SK-N-SH (cell line): ENCODE measurements at regions not wholly inside any gene's neighbourhood (a gene's known extent, or its start where the extent isn't known, plus 50 kb on each side); places are given as distances from the start of the nearest gene placed in this dataset.

Source experiments
- CTCF ChIA-PET: fragments of 300-600, 350-600 bp; formaldehyde crosslinking; extraction: SDS; loops from one replicate; lab custom pipeline; 2021; lab: Yijun Ruan, JAX
- POLR2A ChIA-PET: fragments of 350-600 bp; sonication (Branson Sonifier 250); formaldehyde crosslinking; extraction: SDS; loops from one replicate; lab custom pipeline; 2020; ENCODE audit warnings: antibody characterized with exemption, inconsistent platforms; lab: Yijun Ruan, JAX
- DNase-seq: peaks from one replicate; pipeline ENCODE4 v3.0.0; 2012
- H2AFZ ChIP-seq: fragments of 200-600 bp; sonication (generic); 2 replicates; pipeline ENCODE4 v1.8.1; 2016; ENCODE audit warnings: antibody characterized with exemption, mild to moderate bottlenecking, low read depth
- H3F3A ChIP-seq: fragments of 200-600 bp; sonication (generic); replicated peaks from 2 replicates; pipeline ENCODE3; 2016; ENCODE audit warnings: antibody characterized with exemption, mild to moderate bottlenecking; ENCODE audit not compliant: insufficient read depth
- H3K27ac ChIP-seq, 2 experiments: fragments of 200-500 bp in 1 of 2; fragments of 200-600 bp in 1 of 2; sonication (Bioruptor generic) in 1 of 2; sonication (generic), shearing (Covaris generic) in 1 of 2; 2 replicates each; pipeline versions ENCODE4 v1.5.1 to v1.6.1; 2014 to 2016; ENCODE audit warnings: low read depth in 2 of 2, inconsistent platforms in 1 of 2, low read length in 1 of 2, mild to moderate bottlenecking in 1 of 2, mixed read lengths in 1 of 2
- H3K27me3 ChIP-seq: fragments of 200-600 bp; sonication (generic), shearing (Covaris generic); 2 replicates; pipeline ENCODE4 v1.6.1; 2016; ENCODE audit warnings: mixed run types; ENCODE audit not compliant: insufficient read depth
- H3K36me3 ChIP-seq, 2 experiments: fragments of 200-500 bp in 1 of 2; fragments of 200-600 bp in 1 of 2; sonication (Bioruptor generic) in 1 of 2; sonication (generic) in 1 of 2; replicated peaks in 1 of 2; 2 replicates each; pipeline versions ENCODE3 to v1.5.1; 2014 to 2016; ENCODE audit warnings: low read length in 1 of 2, mild to moderate bottlenecking in 1 of 2; ENCODE audit not compliant: insufficient read depth in 2 of 2, control insufficient read depth in 1 of 2
- H3K4me1 ChIP-seq, 2 experiments: fragments of 200-500 bp in 1 of 2; fragments of 200-600 bp in 1 of 2; sonication (Bioruptor generic) in 1 of 2; sonication (generic), shearing (Covaris generic) in 1 of 2; 2 replicates each; pipeline versions ENCODE4 v1.5.1 to v1.6.1; 2014 to 2016; ENCODE audit warnings: low read depth in 1 of 2, low read length in 1 of 2, mixed run types in 1 of 2; ENCODE audit not compliant: insufficient read depth in 2 of 2, control insufficient read depth in 1 of 2
- H3K4me2 ChIP-seq: fragments of 200-600 bp; sonication (generic), shearing (Covaris generic); 2 replicates; pipeline ENCODE4 v1.6.1; 2017; ENCODE audit warnings: mixed run types
- H3K4me3 ChIP-seq, 2 experiments: fragments of 200-500 bp in 1 of 2; fragments of 200-600 bp in 1 of 2; sonication (Bioruptor generic) in 1 of 2; sonication (generic), shearing (Covaris generic) in 1 of 2; 2 replicates each; pipeline versions ENCODE4 v1.5.1 to v1.8.1; 2014 to 2016; ENCODE audit warnings: low read depth in 2 of 2, inconsistent platforms in 1 of 2, low read length in 1 of 2, mild to moderate bottlenecking in 1 of 2, mixed read lengths in 1 of 2, moderate library complexity in 1 of 2
- H3K79me2 ChIP-seq: fragments of 200-600 bp; sonication (generic); 2 replicates; pipeline ENCODE4 v1.8.1; 2017; ENCODE audit warnings: mild to moderate bottlenecking; ENCODE audit not compliant: insufficient read depth
- H3K9ac ChIP-seq: fragments of 200-600 bp; sonication (generic); 2 replicates; pipeline ENCODE4 v1.6.1; 2017; ENCODE audit warnings: mixed run types
- H3K9me2 ChIP-seq: fragments of 200-600 bp; sonication (generic); 2 replicates; pipeline ENCODE4 v1.6.1; 2017; ENCODE audit warnings: mixed run types
- H3K9me3 ChIP-seq: fragments of 200-600 bp; sonication (generic); 2 replicates; pipeline ENCODE4 v1.6.1; 2017; ENCODE audit warnings: mixed run types, mild to moderate bottlenecking, moderate library complexity
- H4K20me1 ChIP-seq: fragments of 200-600 bp; sonication (generic); 2 replicates; pipeline ENCODE4 v1.6.1; 2017; ENCODE audit warnings: mild to moderate bottlenecking, mixed run types; ENCODE audit not compliant: insufficient read depth
- ELF1 ChIP-seq: IDR thresholded peaks from 2 replicates; pipeline ENCODE4 v1.4.0; 2012
- EP300 ChIP-seq, 2 experiments: IDR thresholded peaks; 2 replicates each; pipeline versions ENCODE4 v1.4.0 to v1.6.1; 2012; ENCODE audit warnings: borderline replicate concordance in 1 of 2, low read depth in 1 of 2, low read length in 1 of 2
- FOXJ3 ChIP-seq: sonication (generic); formaldehyde crosslinking; IDR thresholded peaks from 2 replicates; pipeline ENCODE4 v1.5.1; 2020; ENCODE audit warnings: mild to moderate bottlenecking, missing genetic modification reagents
- IRF3 ChIP-seq: fragments of 150-350 bp; IDR thresholded peaks from 2 replicates; pipeline ENCODE4 v1.6.1; 2016; ENCODE audit warnings: mild to moderate bottlenecking, low read depth, low read length
- JUND ChIP-seq: IDR thresholded peaks from 2 replicates; pipeline ENCODE4 v1.4.0; 2012
- POLR2AphosphoS5 ChIP-seq: IDR thresholded peaks from 2 replicates; pipeline ENCODE4 v1.6.1; 2012; ENCODE audit warnings: low read depth, low read length
- RCOR1 ChIP-seq: fragments of 150-350 bp; IDR thresholded peaks from 2 replicates; pipeline ENCODE4 v1.6.1; 2017; ENCODE audit warnings: antibody characterized with exemption, low read length
- SIN3A ChIP-seq: IDR thresholded peaks from 2 replicates; pipeline ENCODE4 v1.6.1; 2012; ENCODE audit warnings: low read depth, mild to moderate bottlenecking, low read length, moderate library complexity, borderline replicate concordance
- SMC3 ChIP-seq: IDR thresholded peaks from 2 replicates; pipeline ENCODE4 v1.6.1; 2012; ENCODE audit warnings: low read depth, low read length, improper control_type of control experiment
- USF1 ChIP-seq: IDR thresholded peaks from 2 replicates; pipeline ENCODE4 v1.4.0; 2012; ENCODE audit warnings: low read depth, borderline replicate concordance
- YY1 ChIP-seq: IDR thresholded peaks from 2 replicates; pipeline ENCODE4 v1.4.0; 2012; ENCODE audit warnings: low read depth, mild to moderate bottlenecking
- ZBTB33 ChIP-seq: IDR thresholded peaks from 2 replicates; pipeline ENCODE4 v1.4.0; 2012; ENCODE audit warnings: low read depth, borderline replicate concordance
- WGBS: methylation state at CpG from one replicate; pipeline ENCODE4 v1.1.6; 2017; ENCODE audit warnings: low lambda C conversion rate; 5-methylcytosine and 5-hydroxymethylcytosine counted together
- TF ChIP-seq, protein P1 (sequence below): IDR thresholded peaks from 2 replicates; pipeline ENCODE4; 2012
- TF ChIP-seq, protein P2 (sequence below): IDR thresholded peaks from 2 replicates; pipeline ENCODE4 v1.4.0; 2012; ENCODE audit warnings: low read depth
- TF ChIP-seq, protein P3 (sequence below): IDR thresholded peaks from 2 replicates; pipeline ENCODE4 v1.6.1; 2012; ENCODE audit warnings: mild to moderate bottlenecking, low read depth, low read length, moderate library complexity

DNA sequence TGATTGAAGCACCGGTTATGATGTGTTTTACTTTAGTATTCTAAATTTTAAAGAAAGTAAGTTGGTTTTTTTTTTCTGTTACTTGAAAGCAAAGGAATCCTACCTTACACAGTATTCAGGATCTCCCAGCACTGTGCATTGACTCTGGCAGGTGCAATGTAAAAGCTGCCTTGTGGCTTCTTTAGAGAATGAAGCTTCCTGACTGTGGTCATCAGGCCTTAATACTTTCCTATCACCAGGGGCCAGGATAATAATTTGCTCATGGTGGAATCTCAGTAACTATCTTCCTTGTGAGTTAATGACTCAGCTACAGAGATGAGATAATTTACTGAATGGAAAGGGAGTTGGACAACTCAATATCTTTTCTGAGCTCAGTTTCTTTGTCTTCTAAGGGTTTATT, 435.5 kb upstream of the ZNF608 start:
- H4K20me1 ChIP-seq = no peaks in the 10 kb centered on the region
- POLR2A ChIA-PET = no interaction called here
- no peak overlapping the region for H3K9ac ChIP-seq
- no peaks in the 10 kb centered on the region for H3K79me2 ChIP-seq
- no peaks in the 10 kb centered on the region for H3K9me2 ChIP-seq
- H3K4me1 ChIP-seq = peaks cover 0 to 10% of the 10 kb centered on the region in 2 experiments; a peak in 2 of 4 replicates
- 90% methylated on average over 1 of the region's 1 CpG for WGBS
- H3K9me3 ChIP-seq = no peaks in the 10 kb centered on the region
- no peaks in the 10 kb centered on the region for H3K27me3 ChIP-seq
- CTCF ChIA-PET = interaction anchor here (1.5 kb wide), 1 partner anchor 45 kb away, joined by 4 read pairs; no protein-coding TSS in a partner anchor
- H3K4me2 ChIP-seq = no peak overlapping the region
- no peak for DNase-seq
- H3K4me3 ChIP-seq = no peak overlapping the region
- H3K36me3 ChIP-seq = no peaks in the 10 kb centered on the region
- TF ChIP-seq IRF3 (no peak), USF1 (no peak)
- TF ChIP-seq, protein P1, sequence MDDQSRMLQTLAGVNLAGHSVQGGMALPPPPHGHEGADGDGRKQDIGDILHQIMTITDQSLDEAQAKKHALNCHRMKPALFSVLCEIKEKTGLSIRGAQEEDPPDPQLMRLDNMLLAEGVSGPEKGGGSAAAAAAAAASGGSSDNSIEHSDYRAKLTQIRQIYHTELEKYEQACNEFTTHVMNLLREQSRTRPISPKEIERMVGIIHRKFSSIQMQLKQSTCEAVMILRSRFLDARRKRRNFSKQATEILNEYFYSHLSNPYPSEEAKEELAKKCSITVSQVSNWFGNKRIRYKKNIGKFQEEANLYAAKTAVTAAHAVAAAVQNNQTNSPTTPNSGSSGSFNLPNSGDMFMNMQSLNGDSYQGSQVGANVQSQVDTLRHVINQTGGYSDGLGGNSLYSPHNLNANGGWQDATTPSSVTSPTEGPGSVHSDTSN = no peak
- TF ChIP-seq, protein P2, sequence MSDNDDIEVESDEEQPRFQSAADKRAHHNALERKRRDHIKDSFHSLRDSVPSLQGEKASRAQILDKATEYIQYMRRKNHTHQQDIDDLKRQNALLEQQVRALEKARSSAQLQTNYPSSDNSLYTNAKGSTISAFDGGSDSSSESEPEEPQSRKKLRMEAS = no peak
- H2AFZ ChIP-seq = no peak overlapping the region
- no peak overlapping the region for H3K27ac ChIP-seq
- H3F3A ChIP-seq = no peaks in the 10 kb centered on the region

- H3K4me2 ChIP-seq = no peak overlapping the region
- H3K4me1 ChIP-seq = peaks cover 0 to 13% of the 10 kb centered on the region in 2 experiments; a peak in 2 of 4 replicates
- no peak for DNase-seq
- CTCF ChIA-PET = no interaction called here
- no peak overlapping the region for H3K27ac ChIP-seq
- H2AFZ ChIP-seq = no peak overlapping the region
- H3K27me3 ChIP-seq = no peaks in the 10 kb centered on the region
- POLR2A ChIA-PET = no interaction called here
- no peaks in the 10 kb centered on the region for H3K9me2 ChIP-seq
- H3K9me3 ChIP-seq = no peaks in the 10 kb centered on the region
- H3K79me2 ChIP-seq = no peaks in the 10 kb centered on the region
- WGBS = no CpG with 5 or more reads among the region's 1 CpG
- no peaks in the 10 kb centered on the region for H3F3A ChIP-seq
- no peak overlapping the region for H3K4me3 ChIP-seq
- H3K36me3 ChIP-seq = no peaks in the 10 kb centered on the region
- no peak overlapping the region for H3K9ac ChIP-seq
- H4K20me1 ChIP-seq = no peaks in the 10 kb centered on the region
- TF ChIP-seq IRF3 (no peak), EP300 (IDR thresholded peaks at IDR 0.05; ENCODE audit: borderline replicate concordance in 1 of 2, low read depth in 1 of 2, low read length in 1 of 2) (no peak), ZBTB33 (no peak), SIN3A (no peak), SMC3 (no peak), POLR2AphosphoS5 (no peak), YY1 (no peak), ELF1 (no peak), RCOR1 (no peak), JUND (no peak), FOXJ3 (no peak), USF1 (no peak)
- TF ChIP-seq, protein P3, sequence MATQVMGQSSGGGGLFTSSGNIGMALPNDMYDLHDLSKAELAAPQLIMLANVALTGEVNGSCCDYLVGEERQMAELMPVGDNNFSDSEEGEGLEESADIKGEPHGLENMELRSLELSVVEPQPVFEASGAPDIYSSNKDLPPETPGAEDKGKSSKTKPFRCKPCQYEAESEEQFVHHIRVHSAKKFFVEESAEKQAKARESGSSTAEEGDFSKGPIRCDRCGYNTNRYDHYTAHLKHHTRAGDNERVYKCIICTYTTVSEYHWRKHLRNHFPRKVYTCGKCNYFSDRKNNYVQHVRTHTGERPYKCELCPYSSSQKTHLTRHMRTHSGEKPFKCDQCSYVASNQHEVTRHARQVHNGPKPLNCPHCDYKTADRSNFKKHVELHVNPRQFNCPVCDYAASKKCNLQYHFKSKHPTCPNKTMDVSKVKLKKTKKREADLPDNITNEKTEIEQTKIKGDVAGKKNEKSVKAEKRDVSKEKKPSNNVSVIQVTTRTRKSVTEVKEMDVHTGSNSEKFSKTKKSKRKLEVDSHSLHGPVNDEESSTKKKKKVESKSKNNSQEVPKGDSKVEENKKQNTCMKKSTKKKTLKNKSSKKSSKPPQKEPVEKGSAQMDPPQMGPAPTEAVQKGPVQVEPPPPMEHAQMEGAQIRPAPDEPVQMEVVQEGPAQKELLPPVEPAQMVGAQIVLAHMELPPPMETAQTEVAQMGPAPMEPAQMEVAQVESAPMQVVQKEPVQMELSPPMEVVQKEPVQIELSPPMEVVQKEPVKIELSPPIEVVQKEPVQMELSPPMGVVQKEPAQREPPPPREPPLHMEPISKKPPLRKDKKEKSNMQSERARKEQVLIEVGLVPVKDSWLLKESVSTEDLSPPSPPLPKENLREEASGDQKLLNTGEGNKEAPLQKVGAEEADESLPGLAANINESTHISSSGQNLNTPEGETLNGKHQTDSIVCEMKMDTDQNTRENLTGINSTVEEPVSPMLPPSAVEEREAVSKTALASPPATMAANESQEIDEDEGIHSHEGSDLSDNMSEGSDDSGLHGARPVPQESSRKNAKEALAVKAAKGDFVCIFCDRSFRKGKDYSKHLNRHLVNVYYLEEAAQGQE = no peak
- TF ChIP-seq, protein P2 = no peak
These were observed 439.3 kb upstream of the ZNF608 start for GRCh38 chr5:125185740-125186139.
